Adrenal gland (tissue), 5 donors: ENCODE measurements at regions not wholly inside any gene's neighbourhood (a gene's known extent, or its start where the extent isn't known, plus 50 kb on each side); places are given as distances from the start of the nearest gene placed in this dataset.

ENCODE experiments used
- CTCF ChIP-seq, 6 experiments: fragments of 450-650 bp in 4 of 6; fragments of 200-600 bp in 2 of 6; sonication (generic) in 1 of 6; IDR thresholded peaks; 1 replicate in 5 of 6; 2 replicates in 1 of 6; pipeline versions ENCODE4 v1.5.1 to v1.8.0; 2016 to 2021; ENCODE audit warnings: antibody characterized with exemption in 6 of 6, mild to moderate bottlenecking in 2 of 6, moderate library complexity in 1 of 6
- POLR2A ChIP-seq, 2 donors: fragments of 450-650 bp; IDR thresholded peaks; one replicate each; pipeline ENCODE4 v1.6.1; 2017; ENCODE audit warnings: antibody characterized with exemption in 2 of 2, mild to moderate bottlenecking in 2 of 2, moderate library complexity in 1 of 2
- donor health status: DM: no; HTN: no; CAD: no.

- TF ChIP-seq CTCF (IDR thresholded peaks at IDR 0.05) (no peak), POLR2A (IDR thresholded peaks at IDR 0.05) (no peak)
These were observed 88.0 kb upstream of the IVNS1ABP start for GRCh38 chr1:185404907-185405568.
